ENCODE measurements at regions not wholly inside any gene's neighbourhood (a gene's known extent, or its start where the extent isn't known, plus 50 kb on each side); places are given as distances from the start of the nearest gene placed in this dataset.

- no peak overlapping the region for H3K4me3 ChIP-seq
- H3K27ac ChIP-seq, result no peak overlapping the region
- H3K9me3 ChIP-seq, result peaks cover 0 to 11% (median 3%) of the 10 kb centered on the region in 8 donors
- H3K4me1 ChIP-seq, result no peaks in the 10 kb centered on the region
- TF ChIP-seq POLR2A (IDR thresholded peaks at IDR 0.05), result no peak
- no peak for TF ChIP-seq POLR2AphosphoS5 (IDR thresholded peaks at IDR 0.05)
- no peak for TF ChIP-seq CTCF (IDR thresholded peaks at IDR 0.05 in 8 of 11, conservative IDR thresholded peaks at IDR 0.05 in 3 of 11)
- H3K27me3 ChIP-seq (replicated peaks in 1 of 7), result no peaks in the 10 kb centered on the region
- DNase-seq, result no peak
- WGBS, 5 donors, result 87 to 100% (median 90%) methylated on average over 1 of the region's 1 CpG
- no peaks in the 10 kb centered on the region for H3K36me3 ChIP-seq
- intact Hi-C loops (cut with DNase I; ENCODE audit: low total_unique reads), result no loop called here
Observed at GRCh38 chr16:51474414-51475091, 323.5 kb upstream of the SALL1 start.

- TF ChIP-seq POLR2AphosphoS5 (IDR thresholded peaks at IDR 0.05), result no peak
- TF ChIP-seq CTCF (IDR thresholded peaks at IDR 0.05 in 8 of 11, conservative IDR thresholded peaks at IDR 0.05 in 3 of 11), result no peak
- TF ChIP-seq POLR2A (IDR thresholded peaks at IDR 0.05), result no peak
- Histone ChIP-seq H3K27me3 (replicated peaks in 1 of 7) (no peaks in the 10 kb centered on the region), H3K36me3 (no peaks in the 10 kb centered on the region), H3K9me3 (peaks cover 0 to 7% (median 0%) of the 10 kb centered on the region in 8 donors), H3K4me3 (no peak overlapping the region), H3K4me1 (no peaks in the 10 kb centered on the region), H3K27ac (no peak overlapping the region)
- intact Hi-C loops (cut with DNase I; ENCODE audit: low total_unique reads), result no loop called here
- 82 to 90% (median 89%) methylated on average over 3 of the region's 3 CpGs for WGBS, 5 donors
- DNase-seq, result no peak
Observed at GRCh38 chr16:51473091-51473490, 322.0 kb upstream of the SALL1 start.

GRCh38 chr16:51470492-51470891 lies 319.4 kb upstream of the SALL1 start:
- Histone ChIP-seq H3K4me3 (no peak overlapping the region), H3K27me3 (replicated peaks in 1 of 7) (no peaks in the 10 kb centered on the region), H3K9me3 (peaks cover 0 to 7% (median 0%) of the 10 kb centered on the region in 8 donors), H3K4me1 (no peaks in the 10 kb centered on the region), H3K36me3 (no peaks in the 10 kb centered on the region), H3K27ac (no peak overlapping the region)
- TF ChIP-seq POLR2A (IDR thresholded peaks at IDR 0.05) (no peak), POLR2AphosphoS5 (IDR thresholded peaks at IDR 0.05) (no peak), CTCF (IDR thresholded peaks at IDR 0.05 in 8 of 11, conservative IDR thresholded peaks at IDR 0.05 in 3 of 11) (no peak)
- WGBS, 5 donors, result 49 to 69% (median 56%) methylated on average over 4 of the region's 4 CpGs
- no peak for DNase-seq
- intact Hi-C loops (cut with DNase I; ENCODE audit: low total_unique reads), result no loop called here

GRCh38 chr16:51464996-51465395 lies 313.9 kb upstream of the SALL1 start:
- Histone ChIP-seq H3K36me3 (no peaks in the 10 kb centered on the region), H3K4me3 (no peak overlapping the region), H3K27me3 (replicated peaks in 1 of 7) (no peaks in the 10 kb centered on the region), H3K27ac (no peak overlapping the region), H3K9me3 (no peaks in the 10 kb centered on the region), H3K4me1 (no peaks in the 10 kb centered on the region)
- TF ChIP-seq POLR2A (IDR thresholded peaks at IDR 0.05) (no peak), CTCF (IDR thresholded peaks at IDR 0.05 in 8 of 11, conservative IDR thresholded peaks at IDR 0.05 in 3 of 11) (no peak), POLR2AphosphoS5 (IDR thresholded peaks at IDR 0.05) (no peak)
- WGBS, 5 donors, result 71 to 83% (median 74%) methylated on average over 5 of the region's 5 CpGs
- intact Hi-C loops (cut with DNase I; ENCODE audit: low total_unique reads), result no loop called here
- DNase-seq, result no peak
